Stimulated activated CD8-positive, alpha-beta memory T cell treated with anti-CD3 and anti-CD28 coated beads, Interleukin-4, amount 100 ng/mL, for 24 hours (primary cell): ENCODE measurements at regions not wholly inside any gene's neighbourhood (a gene's known extent, or its start where the extent isn't known, plus 50 kb on each side); places are given as distances from the start of the nearest gene placed in this dataset.
"Not testable (repeated sequence)": the region's sequence is repeated elsewhere in the genome, so short reads cannot be mapped to it uniquely, and the experiment has no call there.

Experiments used
- DNase-seq: peaks from one replicate; pipeline ENCODE4 v3.0.0-alpha.2; 2020; ENCODE audit warnings: low read depth

- no peak for DNase-seq
Observed at GRCh38 chr18:51453594-51453993, 256.1 kb upstream of the MEX3C start.

- DNase-seq: no peak
Observed at GRCh38 chr18:51458861-51459260, 261.4 kb upstream of the MEX3C start.

- DNase-seq: no peak
Observed at GRCh38 chr18:51461956-51462355, 264.5 kb upstream of the MEX3C start.

- no peak for DNase-seq
Observed at GRCh38 chr18:51463483-51464136, 266.1 kb upstream of the MEX3C start.

GRCh38 chr18:51478908-51479307 is 281.4 kb upstream of the MEX3C start:
- no peak for DNase-seq

GRCh38 chr18:51479736-51480135 is 282.3 kb upstream of the MEX3C start:
- no peak for DNase-seq

GRCh38 chr18:51480407-51481261 is 283.2 kb upstream of the MEX3C start:
- no peak for DNase-seq

- DNase-seq: no peak
Observed at GRCh38 chr18:51486735-51487366, 289.4 kb upstream of the MEX3C start.

GRCh38 chr18:51490417-51490816 is 292.9 kb upstream of the MEX3C start:
- DNase-seq: no peak

GRCh38 chr18:51490860-51491259 is 293.4 kb upstream of the MEX3C start:
- no peak for DNase-seq

- DNase-seq: no peak
Observed at GRCh38 chr18:51491678-51492372, 294.3 kb upstream of the MEX3C start.

GRCh38 chr18:51498085-51498855 is 300.8 kb upstream of the MEX3C start:
- DNase-seq: no peak

- DNase-seq: no peak
Observed at GRCh38 chr18:51503351-51503750, 305.9 kb upstream of the MEX3C start.

- DNase-seq: no peak
Observed at GRCh38 chr18:51506811-51507210, 309.3 kb upstream of the MEX3C start.

- not testable (repeated sequence) for DNase-seq
Observed at GRCh38 chr18:51508410-51508809, 310.9 kb upstream of the MEX3C start.

GRCh38 chr18:51510020-51510419 is 312.5 kb upstream of the MEX3C start:
- DNase-seq: no peak

GRCh38 chr18:51513517-51513916 is 316.0 kb upstream of the MEX3C start:
- DNase-seq: no peak

- DNase-seq: no peak
Observed at GRCh38 chr18:51514128-51514527, 316.6 kb upstream of the MEX3C start.

- DNase-seq: no peak
Observed at GRCh38 chr18:51516478-51517038, 319.1 kb upstream of the MEX3C start.

GRCh38 chr18:51519571-51519970 is 322.1 kb upstream of the MEX3C start:
- no peak for DNase-seq

- DNase-seq: no peak
Observed at GRCh38 chr18:51520676-51521180, 323.2 kb upstream of the MEX3C start.
